ENCODE measurements at regions not wholly inside any gene's neighbourhood (a gene's known extent, or its start where the extent isn't known, plus 50 kb on each side); places are given as distances from the start of the nearest gene placed in this dataset.

GRCh38 chr4:84100071-84100470 is 399.0 kb downstream of the NKX6-1 start:
- DNase-seq, result no peak

- DNase-seq, result no peak
These were observed 399.5 kb downstream of the NKX6-1 start for GRCh38 chr4:84099599-84099998.

GRCh38 chr4:84091266-84091665 is 407.8 kb downstream of the NKX6-1 start:
- no peak for DNase-seq

- no peak for DNase-seq
These were observed 409.2 kb downstream of the NKX6-1 start for GRCh38 chr4:84089652-84090437.

- DNase-seq, result no peak
These were observed 413.1 kb downstream of the NKX6-1 start for GRCh38 chr4:84085986-84086385.

- DNase-seq, result no peak
These were observed 428.8 kb downstream of the NKX6-1 start for GRCh38 chr4:84070289-84070688.

- DNase-seq, result no peak
These were observed 435.5 kb downstream of the NKX6-1 start for GRCh38 chr4:84063619-84064018.

GRCh38 chr4:84058201-84058600 is 440.9 kb downstream of the NKX6-1 start:
- no peak for DNase-seq

- DNase-seq, result no peak
These were observed 447.5 kb downstream of the NKX6-1 start for GRCh38 chr4:84051639-84052038.

GRCh38 chr4:84051089-84051488 is 448.0 kb downstream of the NKX6-1 start:
- no peak for DNase-seq

GRCh38 chr4:84050015-84050414 is 449.1 kb downstream of the NKX6-1 start:
- DNase-seq, result peak; percentile 0

GRCh38 chr4:84046551-84046950 is 452.5 kb downstream of the NKX6-1 start:
- DNase-seq, result no peak

GRCh38 chr4:84041426-84041825 is 457.7 kb downstream of the NKX6-1 start:
- no peak for DNase-seq

GRCh38 chr4:84035568-84035967 is 463.5 kb downstream of the NKX6-1 start:
- no peak for DNase-seq

GRCh38 chr4:84032372-84032771 is 466.7 kb downstream of the NKX6-1 start:
- DNase-seq, result no peak

GRCh38 chr4:84031401-84031800 is 467.7 kb downstream of the NKX6-1 start:
- no peak for DNase-seq

- no peak for DNase-seq
These were observed 470.8 kb downstream of the NKX6-1 start for GRCh38 chr4:84028340-84028739.

GRCh38 chr4:84024405-84024804 is 474.7 kb downstream of the NKX6-1 start:
- no peak for DNase-seq

- no peak for DNase-seq
These were observed 476.5 kb downstream of the NKX6-1 start for GRCh38 chr4:84022564-84022963.

- no peak for DNase-seq
These were observed 479.5 kb downstream of the NKX6-1 start for GRCh38 chr4:84019626-84020025.

- no peak for DNase-seq
These were observed 467.1 kb downstream of the GPAT3 start for GRCh38 chr4:84003046-84003445.

GRCh38 chr4:84001876-84002569 is 466.1 kb downstream of the GPAT3 start:
- no peak for DNase-seq

- DNase-seq, result no peak
These were observed 460.3 kb downstream of the GPAT3 start for GRCh38 chr4:83996254-83996653.

- DNase-seq, result peak; percentile 2
These were observed 457.9 kb downstream of the GPAT3 start for GRCh38 chr4:83993774-83994173.

- DNase-seq, result no peak
These were observed 453.9 kb downstream of the GPAT3 start for GRCh38 chr4:83989835-83990234.

Measured in EL (cell line).